ENCODE measurements at regions not wholly inside any gene's neighbourhood (a gene's known extent, or its start where the extent isn't known, plus 50 kb on each side); places are given as distances from the start of the nearest gene placed in this dataset.

GRCh38 chr1:29708381-29708780 is 472.1 kb downstream of the PTPRU start:
- Histone ChIP-seq H3K36me3 (ENCODE audit: control insufficient read depth, low read length) (no peaks in the 10 kb centered on the region), H3K27ac (ENCODE audit: low read depth, low read length) (no peak overlapping the region), H3F3A (ENCODE audit: control insufficient read depth, insufficient read depth) (no peaks in the 10 kb centered on the region), H3K4me3 (ENCODE audit: low read length) (no peak overlapping the region), H3K4me2 (ENCODE audit: low read length) (no peak overlapping the region), H4K20me1 (ENCODE audit: control insufficient read depth, insufficient read depth, low read depth, low read length) (no peaks in the 10 kb centered on the region), H3K4me1 (ENCODE audit: control insufficient read depth, low read length) (peaks cover 14% of the 10 kb centered on the region), H3K9me3 (ENCODE audit: control insufficient read depth, insufficient read depth, low read length) (no peaks in the 10 kb centered on the region), H3K9me2 (replicated peaks; ENCODE audit: control insufficient read depth, low read length) (no peaks in the 10 kb centered on the region), H3K27me3 (ENCODE audit: control insufficient read depth, low read length) (no peaks in the 10 kb centered on the region), H3K79me2 (ENCODE audit: control insufficient read depth, low read length) (no peaks in the 10 kb centered on the region)
- TF ChIP-seq EZH2phosphoT487 (IDR thresholded peaks at IDR 0.05; ENCODE audit: borderline replicate concordance, low read length) = no peak
- no peak for TF ChIP-seq CTCF (IDR thresholded peaks at IDR 0.05; ENCODE audit: low read depth, low read length, poor library complexity, severe bottlenecking)

GRCh38 chr1:29707796-29708195 is 471.5 kb downstream of the PTPRU start:
- Histone ChIP-seq H3K9me2 (replicated peaks; ENCODE audit: control insufficient read depth, low read length) (no peaks in the 10 kb centered on the region), H3K27ac (ENCODE audit: low read depth, low read length) (no peak overlapping the region), H3K79me2 (ENCODE audit: control insufficient read depth, low read length) (no peaks in the 10 kb centered on the region), H3K27me3 (ENCODE audit: control insufficient read depth, low read length) (no peaks in the 10 kb centered on the region), H3K36me3 (ENCODE audit: control insufficient read depth, low read length) (no peaks in the 10 kb centered on the region), H3K4me1 (ENCODE audit: control insufficient read depth, low read length) (peaks cover 14% of the 10 kb centered on the region), H4K20me1 (ENCODE audit: control insufficient read depth, insufficient read depth, low read depth, low read length) (no peaks in the 10 kb centered on the region), H3K4me2 (ENCODE audit: low read length) (no peak overlapping the region), H3K9me3 (ENCODE audit: control insufficient read depth, insufficient read depth, low read length) (no peaks in the 10 kb centered on the region), H3K4me3 (ENCODE audit: low read length) (no peak overlapping the region), H3F3A (ENCODE audit: control insufficient read depth, insufficient read depth) (no peaks in the 10 kb centered on the region)
- TF ChIP-seq CTCF (IDR thresholded peaks at IDR 0.05; ENCODE audit: low read depth, low read length, poor library complexity, severe bottlenecking) (no peak), EZH2phosphoT487 (IDR thresholded peaks at IDR 0.05; ENCODE audit: borderline replicate concordance, low read length) (no peak)

- no peaks in the 10 kb centered on the region for H3K9me3 ChIP-seq (ENCODE audit: control insufficient read depth, insufficient read depth, low read length)
- H3F3A ChIP-seq (ENCODE audit: control insufficient read depth, insufficient read depth) = no peaks in the 10 kb centered on the region
- no peak overlapping the region for H3K27ac ChIP-seq (ENCODE audit: low read depth, low read length)
- no peaks in the 10 kb centered on the region for H3K9me2 ChIP-seq (replicated peaks; ENCODE audit: control insufficient read depth, low read length)
- peaks cover 14% of the 10 kb centered on the region for H3K4me1 ChIP-seq (ENCODE audit: control insufficient read depth, low read length)
- no peak overlapping the region for H3K4me3 ChIP-seq (ENCODE audit: low read length)
- no peaks in the 10 kb centered on the region; the same call in 1 of the 2 replicates for H3K27me3 ChIP-seq (ENCODE audit: control insufficient read depth, low read length)
- H3K4me2 ChIP-seq (ENCODE audit: low read length) = no peak overlapping the region
- TF ChIP-seq CTCF (IDR thresholded peaks at IDR 0.05; ENCODE audit: low read depth, low read length, poor library complexity, severe bottlenecking) = peak; percentile 22
- no peak for TF ChIP-seq EZH2phosphoT487 (IDR thresholded peaks at IDR 0.05; ENCODE audit: borderline replicate concordance, low read length)
- H4K20me1 ChIP-seq (ENCODE audit: control insufficient read depth, insufficient read depth, low read depth, low read length) = no peaks in the 10 kb centered on the region
- H3K36me3 ChIP-seq (ENCODE audit: control insufficient read depth, low read length) = no peaks in the 10 kb centered on the region
- H3K79me2 ChIP-seq (ENCODE audit: control insufficient read depth, low read length) = no peaks in the 10 kb centered on the region
Observed at GRCh38 chr1:29706936-29707335, 470.6 kb downstream of the PTPRU start.

GRCh38 chr1:29704430-29704829 is 468.1 kb downstream of the PTPRU start:
- TF ChIP-seq EZH2phosphoT487 (IDR thresholded peaks at IDR 0.05; ENCODE audit: borderline replicate concordance, low read length) (no peak), CTCF (IDR thresholded peaks at IDR 0.05; ENCODE audit: low read depth, low read length, poor library complexity, severe bottlenecking) (no peak)
- Histone ChIP-seq H3K4me2 (ENCODE audit: low read length) (no peak overlapping the region), H3K27me3 (ENCODE audit: control insufficient read depth, low read length) (peaks cover 4% of the 10 kb centered on the region; the same call in 1 of the 2 replicates), H3K9me2 (replicated peaks; ENCODE audit: control insufficient read depth, low read length) (no peaks in the 10 kb centered on the region), H4K20me1 (ENCODE audit: control insufficient read depth, insufficient read depth, low read depth, low read length) (no peaks in the 10 kb centered on the region), H3K4me1 (ENCODE audit: control insufficient read depth, low read length) (peaks cover 12% of the 10 kb centered on the region), H3K36me3 (ENCODE audit: control insufficient read depth, low read length) (no peaks in the 10 kb centered on the region), H3F3A (ENCODE audit: control insufficient read depth, insufficient read depth) (no peaks in the 10 kb centered on the region), H3K79me2 (ENCODE audit: control insufficient read depth, low read length) (no peaks in the 10 kb centered on the region), H3K4me3 (ENCODE audit: low read length) (no peak overlapping the region), H3K27ac (ENCODE audit: low read depth, low read length) (no peak overlapping the region), H3K9me3 (ENCODE audit: control insufficient read depth, insufficient read depth, low read length) (no peaks in the 10 kb centered on the region)
